GM18951 (cell line): ENCODE measurements at regions not wholly inside any gene's neighbourhood (a gene's known extent, or its start where the extent isn't known, plus 50 kb on each side); places are given as distances from the start of the nearest gene placed in this dataset.

ENCODE experiments used
- POLR2A ChIP-seq: IDR thresholded peaks from 4 replicates; pipeline ENCODE4 v1.6.1; 2011; ENCODE audit warnings: mild to moderate bottlenecking; ENCODE audit not compliant: insufficient read length, insufficient read depth; ENCODE audit errors: extremely low read depth
- in situ Hi-C: fragments of 300-500 bp; cut with MboI; formaldehyde crosslinking; loops from one replicate; pipeline ENCODE4 v1.12.0; 2022; ENCODE audit warnings: low sequenced_read_pairs, mixed read lengths, inconsistent platforms; ENCODE audit not compliant: unreplicated experiment

DNA sequence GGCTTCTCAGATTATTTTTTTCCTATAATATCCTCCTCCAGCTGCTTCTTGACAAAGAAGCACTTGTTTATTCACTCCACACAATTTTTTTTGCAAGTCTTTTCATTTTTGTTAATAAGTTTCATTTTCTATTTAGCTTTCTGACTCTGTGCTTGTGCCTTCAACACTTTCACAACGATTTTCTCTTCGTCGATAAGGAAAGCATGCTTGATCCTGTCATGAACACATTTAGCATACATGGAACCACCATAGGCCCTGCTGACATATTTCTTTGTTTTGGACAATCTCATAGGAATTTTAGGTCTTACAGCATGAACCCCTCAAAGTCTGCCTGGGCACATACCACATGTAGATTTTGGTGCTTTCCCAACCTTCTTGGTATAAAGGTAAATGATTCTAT, 346.0 kb downstream of the KCNRG start:
- TF ChIP-seq POLR2A, result no peak
- in situ Hi-C loops, result loop anchor here (10.0 kb wide), 1 partner anchor 116 kb away; no protein-coding TSS in a partner anchor

DNA sequence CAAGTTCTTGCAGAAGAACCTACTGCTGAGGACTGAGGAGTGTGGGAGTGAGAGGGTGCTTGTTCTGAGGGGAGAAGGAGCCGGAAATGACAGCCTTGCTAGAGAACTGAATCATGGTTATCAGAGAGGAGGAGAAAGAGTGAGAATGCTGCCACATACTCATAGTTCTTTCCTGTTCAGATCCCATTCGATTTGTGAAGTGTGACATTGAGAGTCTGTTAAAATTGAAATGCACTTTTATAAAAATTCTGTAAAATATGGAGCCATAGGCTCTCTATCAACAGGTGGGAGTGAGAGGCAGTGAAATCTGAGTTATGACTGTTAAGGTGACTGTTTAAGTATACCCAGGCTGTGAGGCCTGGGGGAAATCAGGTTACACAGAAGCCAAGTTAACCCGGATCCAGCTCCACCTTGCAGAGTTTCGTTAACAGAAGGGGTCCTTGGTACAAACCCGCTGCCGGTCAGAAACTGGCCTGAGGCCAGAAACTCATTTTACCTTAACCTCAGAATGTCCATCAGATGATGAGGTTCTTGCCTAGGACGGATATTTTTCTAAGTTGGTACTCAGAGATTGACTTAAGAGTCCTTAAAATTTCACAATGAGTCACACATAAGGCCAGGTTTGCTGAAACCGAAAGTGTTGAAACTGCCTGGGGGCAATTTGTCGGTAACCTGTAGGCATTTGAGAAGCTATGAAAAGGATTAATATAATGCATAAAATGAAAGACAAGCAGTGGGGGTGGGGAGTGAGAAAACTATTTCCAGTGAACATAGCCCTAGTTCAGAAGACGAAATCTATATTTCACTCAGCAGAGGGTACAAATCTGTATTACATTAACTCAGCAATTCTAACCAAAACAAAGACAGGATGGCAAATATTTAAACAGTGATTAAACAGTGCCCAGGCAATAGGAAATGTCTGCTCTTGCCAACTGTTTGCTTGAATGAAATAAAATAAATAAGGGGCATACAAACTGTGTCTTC, 350.5 kb downstream of the KCNRG start:
- in situ Hi-C loops, result loop anchor here (10.0 kb wide), 1 partner anchor 121 kb away; no protein-coding TSS in a partner anchor
- no peak for TF ChIP-seq POLR2A

DNA sequence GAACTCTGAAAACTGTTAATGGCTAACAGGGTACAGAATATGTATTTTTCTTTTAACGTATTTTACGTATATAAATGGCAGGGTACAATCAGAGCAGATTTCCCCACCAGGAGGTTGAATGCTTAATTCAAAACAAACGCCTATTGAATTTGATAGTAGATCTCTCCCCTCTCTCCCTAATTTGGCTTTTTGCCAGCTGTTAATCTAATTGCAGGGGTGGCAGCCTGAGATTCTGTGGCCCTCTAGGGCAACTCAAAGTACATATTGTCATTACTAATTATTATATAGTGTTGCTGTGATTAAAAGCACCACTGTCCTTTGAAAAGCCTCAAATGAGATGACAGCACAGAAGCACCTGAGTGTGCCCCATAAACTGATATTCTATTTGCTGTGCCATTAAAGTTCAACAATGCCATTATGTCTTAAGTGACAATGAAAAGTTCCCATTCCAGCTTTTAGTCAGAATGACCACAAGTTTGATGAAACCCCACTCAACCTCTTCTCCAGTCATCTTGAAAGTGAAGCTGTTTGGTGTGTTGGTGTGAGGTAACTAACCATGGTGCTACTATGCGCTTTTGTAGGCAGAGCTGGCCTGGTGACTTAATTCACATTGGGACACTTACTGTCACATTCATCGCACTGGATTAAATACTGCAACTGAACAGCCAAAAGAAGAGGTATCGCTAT, 351.4 kb downstream of the KCNRG start:
- in situ Hi-C loops, result loop anchor here (10.0 kb wide), 1 partner anchor 122 kb away; no protein-coding TSS in a partner anchor
- TF ChIP-seq POLR2A, result no peak

DNA sequence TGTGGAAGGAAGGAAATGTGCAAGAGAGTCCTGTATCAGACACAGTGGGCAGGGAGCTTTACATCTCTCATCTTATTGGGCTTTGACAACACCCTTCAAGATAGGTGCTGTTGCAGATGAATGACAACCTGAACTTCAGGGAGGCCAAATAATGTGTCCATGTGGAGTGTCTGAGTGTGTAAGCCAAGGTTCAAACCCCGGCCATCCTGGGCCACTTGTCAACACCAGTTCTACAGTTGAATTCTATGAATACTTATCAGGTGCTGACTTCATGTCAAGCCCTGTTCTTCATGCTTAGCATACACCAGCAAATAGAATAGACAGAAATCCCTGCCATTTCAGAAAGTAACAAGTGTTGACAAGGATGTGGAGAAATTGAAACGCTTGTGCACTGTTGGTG, 354.4 kb downstream of the KCNRG start:
- in situ Hi-C loops, result loop anchor here (10.0 kb wide), 1 partner anchor 125 kb away; no protein-coding TSS in a partner anchor
- no peak for TF ChIP-seq POLR2A

DNA sequence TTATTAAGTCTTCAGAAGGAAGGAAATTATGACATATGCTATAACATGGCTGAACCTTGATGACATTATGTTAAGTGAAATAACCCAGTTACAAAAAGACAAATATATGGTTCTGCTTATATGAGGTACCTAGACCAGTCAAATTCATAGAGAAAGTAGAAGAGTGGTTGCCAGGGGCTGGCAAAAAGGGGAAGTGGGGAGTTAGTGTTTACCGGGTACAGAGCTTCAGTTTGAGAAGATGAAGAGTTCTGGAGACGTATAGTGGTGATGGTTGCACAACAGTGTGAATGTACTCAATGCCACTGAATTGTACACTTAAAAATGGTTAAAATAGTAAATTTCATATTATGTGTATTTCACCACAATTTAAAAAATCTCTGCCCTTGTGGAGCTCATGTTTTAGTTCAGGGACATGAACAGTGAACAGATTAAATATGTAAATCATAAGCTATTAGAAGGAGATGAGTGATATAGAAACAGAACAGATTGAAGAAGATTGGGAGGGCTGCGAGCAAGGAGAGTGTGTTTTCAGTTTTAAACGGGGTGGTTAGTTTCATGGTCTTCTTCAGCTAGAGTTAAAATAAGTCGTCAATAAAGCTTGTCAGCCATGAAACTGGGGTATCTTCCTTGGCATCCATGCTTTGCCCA, 355.2 kb downstream of the KCNRG start:
- no peak for TF ChIP-seq POLR2A
- in situ Hi-C loops, result no loop called here

DNA sequence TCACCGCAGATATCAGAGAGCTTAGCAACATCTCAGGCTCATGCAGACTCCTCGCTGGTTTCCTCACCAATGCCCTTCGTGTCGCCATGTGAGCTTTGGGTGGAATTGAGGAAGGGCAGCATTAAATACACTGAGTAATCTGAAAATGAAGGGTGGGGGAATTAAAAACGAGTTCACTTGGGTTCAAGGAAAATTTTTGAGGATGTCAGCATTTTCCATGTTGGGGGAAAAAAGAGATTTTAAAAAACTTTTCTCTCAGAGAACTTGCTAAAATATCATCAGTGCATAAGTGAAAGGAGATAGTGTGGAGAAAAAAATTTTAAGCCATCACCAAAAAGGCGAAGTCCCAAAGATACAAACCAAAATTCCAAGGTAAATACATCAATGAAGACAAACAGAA, 359.3 kb downstream of the KCNRG start:
- no peak for TF ChIP-seq POLR2A

DNA sequence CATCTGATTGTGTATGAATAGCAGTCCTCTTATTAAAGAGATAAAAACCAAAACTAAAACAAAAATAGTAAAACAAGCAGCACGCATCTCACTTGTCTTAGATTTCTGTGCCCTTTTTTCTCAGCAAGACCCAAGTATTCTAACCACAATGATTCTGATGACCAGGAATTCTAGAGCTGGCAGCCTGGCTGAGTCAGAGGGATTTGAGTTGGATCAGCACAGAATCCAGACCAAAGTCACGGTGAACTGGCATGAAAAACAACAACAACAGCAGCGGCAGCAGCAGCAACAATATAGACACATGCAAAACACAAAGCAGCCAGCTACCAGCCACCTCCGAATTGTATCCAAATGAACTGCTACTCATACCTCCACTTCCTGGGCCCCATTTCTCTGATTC, 360.5 kb downstream of the KCNRG start:
- in situ Hi-C loops, result no loop called here
- TF ChIP-seq POLR2A, result no peak

More for the DNA sequence above, 359.3 kb downstream of the KCNRG start:
- in situ Hi-C loops, result no loop called here

DNA sequence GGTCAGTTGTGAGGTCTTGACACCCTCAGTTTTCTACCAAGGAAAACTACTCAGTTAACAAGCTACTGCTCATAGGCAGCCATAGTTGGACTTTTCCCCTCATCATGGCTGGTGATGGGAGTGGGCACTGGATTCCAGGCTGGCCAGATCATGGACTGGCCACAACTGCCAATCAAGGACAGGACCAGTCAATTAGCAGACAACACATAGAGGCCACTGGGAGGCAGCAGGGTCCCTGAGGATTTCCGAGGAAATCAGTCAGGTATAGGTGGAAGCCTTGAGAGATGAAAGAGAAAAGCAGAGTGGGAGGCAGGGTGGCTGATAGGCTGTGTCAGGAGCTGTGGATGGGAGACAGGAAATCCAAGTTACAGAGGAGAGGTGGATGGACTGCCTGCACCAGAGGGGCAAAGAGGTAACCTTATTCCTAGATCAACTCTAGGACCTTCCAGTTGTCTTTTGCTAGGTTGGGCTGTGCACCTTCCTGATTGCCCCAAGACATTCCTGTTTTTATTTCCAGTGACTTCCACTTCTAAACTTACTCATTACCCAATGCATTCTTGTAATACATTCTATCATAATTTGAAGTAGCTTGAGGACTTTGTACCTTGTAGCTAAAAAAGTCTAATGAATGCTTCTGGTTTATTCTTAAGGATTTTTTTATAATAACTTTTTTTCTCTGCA, 361.8 kb downstream of the KCNRG start:
- in situ Hi-C loops, result no loop called here
- no peak for TF ChIP-seq POLR2A

DNA sequence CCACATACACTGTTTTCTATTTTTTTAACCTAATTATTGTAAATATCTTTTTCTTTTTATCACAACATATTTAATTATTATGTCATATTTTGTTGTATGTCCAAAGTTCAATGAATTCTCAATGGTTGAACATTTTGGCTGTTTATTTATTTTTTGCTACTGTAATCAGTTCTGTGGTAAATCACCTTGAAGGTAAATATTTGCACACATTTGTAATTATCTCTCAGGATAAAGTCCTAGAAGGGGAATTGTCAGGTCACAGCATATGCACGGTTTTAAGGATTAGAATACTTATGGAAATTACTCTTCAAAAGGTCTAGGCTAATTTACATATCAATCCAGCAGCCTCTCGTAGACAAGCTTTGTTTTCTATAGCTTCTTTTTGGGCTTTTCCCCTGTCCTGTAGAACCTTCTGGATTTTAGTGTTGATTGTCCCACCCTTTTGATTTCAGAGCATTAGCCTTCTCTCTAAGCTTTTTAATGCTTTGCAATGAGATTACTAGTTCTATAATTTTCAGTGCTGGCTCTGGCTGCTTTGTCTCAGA, 362.6 kb downstream of the KCNRG start:
- no peak for TF ChIP-seq POLR2A
- in situ Hi-C loops, result no loop called here

DNA sequence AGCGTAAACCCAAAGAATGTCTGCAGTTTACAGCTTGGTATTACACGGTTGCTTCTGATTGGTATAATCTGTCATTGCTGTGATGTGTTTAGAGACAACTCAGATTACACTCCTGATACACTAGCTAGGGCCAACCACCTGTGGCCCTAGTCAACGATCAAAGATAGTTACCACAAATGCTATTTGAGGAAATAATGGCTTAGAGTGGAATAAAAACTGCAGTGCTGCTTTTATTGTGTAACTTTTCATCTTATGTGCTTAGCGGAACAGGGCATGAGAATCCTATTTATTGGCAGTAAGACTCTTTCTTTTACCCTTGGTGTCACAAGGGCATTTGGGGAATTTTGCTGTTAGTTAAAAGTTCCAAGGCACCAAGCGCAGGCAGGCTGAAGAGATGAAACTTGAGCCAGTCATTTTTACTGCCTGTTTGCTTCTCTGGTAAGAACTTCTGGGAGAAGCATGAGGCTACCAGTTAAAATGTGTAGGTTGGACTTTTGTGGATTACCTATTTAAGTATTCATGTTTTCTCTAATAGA, 363.3 kb downstream of the KCNRG start:
- no peak for TF ChIP-seq POLR2A
- in situ Hi-C loops, result no loop called here

DNA sequence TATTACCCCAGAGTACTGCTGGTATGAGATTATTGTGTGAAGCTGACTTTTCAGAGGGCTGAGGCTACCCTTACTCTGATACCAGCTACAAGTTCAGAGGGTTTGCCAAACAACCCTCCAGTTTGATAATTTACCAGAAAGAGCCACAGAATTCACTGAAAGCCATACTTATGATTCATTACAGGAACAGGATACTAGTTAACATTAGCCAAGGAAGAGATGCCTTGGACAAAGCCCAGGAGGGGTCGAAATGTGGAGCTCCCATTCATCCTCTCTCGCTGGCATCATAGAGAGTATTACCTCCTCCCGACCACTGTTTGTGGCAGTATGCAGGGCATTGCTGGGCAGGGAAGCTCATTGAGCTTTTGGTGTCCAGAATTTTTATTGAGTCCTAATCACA, 364.3 kb downstream of the KCNRG start:
- no peak for TF ChIP-seq POLR2A
- in situ Hi-C loops, result no loop called here

DNA sequence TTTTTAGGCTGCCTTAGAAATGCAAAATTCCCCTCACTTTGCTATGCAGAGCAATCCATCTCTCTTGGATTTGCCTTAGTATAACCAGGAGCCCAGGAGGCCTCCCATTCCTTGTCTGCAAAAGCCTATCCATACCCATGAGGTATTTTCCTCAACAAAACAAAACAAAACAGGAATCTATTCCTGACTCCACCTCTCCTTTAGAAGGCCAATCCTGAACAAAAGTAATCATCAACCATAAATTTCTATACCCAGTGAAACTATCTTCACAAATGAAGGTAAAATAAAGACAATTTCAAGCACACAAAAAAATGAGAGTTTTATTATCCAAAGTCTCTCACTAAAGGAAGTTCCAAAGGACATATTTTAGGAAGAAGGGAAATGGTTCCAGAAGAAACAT, 365.7 kb downstream of the KCNRG start:
- in situ Hi-C loops, result no loop called here
- no peak for TF ChIP-seq POLR2A
